GM21528 (cell line): ENCODE measurements at regions not wholly inside any gene's neighbourhood (a gene's known extent, or its start where the extent isn't known, plus 50 kb on each side); places are given as distances from the start of the nearest gene placed in this dataset.

Experiments used
- ATAC-seq: cut with Tn5 transposase; IDR thresholded peaks from one replicate; pipeline ENCODE4 v1.9.1; 2021; ENCODE audit warnings: mild to moderate bottlenecking, moderate library complexity; ENCODE audit not compliant: unreplicated experiment, low FRiP score

GRCh38 chr12:107560165-107560898 lies 125.3 kb upstream of the PWP1 start:
- ATAC-seq: no peak

DNA sequence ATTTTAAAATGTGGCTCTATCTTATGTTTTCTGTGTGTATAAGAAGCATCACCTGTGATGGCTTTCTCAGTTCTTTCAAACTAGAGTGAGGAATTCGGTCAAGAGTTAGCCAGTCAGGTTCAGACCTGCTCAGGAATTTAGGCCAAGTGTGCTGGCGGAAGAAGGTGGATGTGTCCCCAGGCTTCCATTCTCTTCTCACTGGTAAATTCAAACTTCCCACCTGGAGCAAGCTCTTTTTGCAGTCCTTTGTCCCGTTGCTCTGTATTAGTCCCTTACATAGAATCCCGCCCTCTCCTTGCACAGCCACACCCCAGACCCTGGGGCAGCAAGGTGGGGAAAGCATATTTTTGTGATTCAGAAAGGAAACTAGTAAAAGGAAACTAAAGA lies 124.7 kb upstream of the PWP1 start:
- no peak for ATAC-seq

GRCh38 chr12:107564946-107565345 lies 120.7 kb upstream of the PWP1 start:
- no peak for ATAC-seq

DNA sequence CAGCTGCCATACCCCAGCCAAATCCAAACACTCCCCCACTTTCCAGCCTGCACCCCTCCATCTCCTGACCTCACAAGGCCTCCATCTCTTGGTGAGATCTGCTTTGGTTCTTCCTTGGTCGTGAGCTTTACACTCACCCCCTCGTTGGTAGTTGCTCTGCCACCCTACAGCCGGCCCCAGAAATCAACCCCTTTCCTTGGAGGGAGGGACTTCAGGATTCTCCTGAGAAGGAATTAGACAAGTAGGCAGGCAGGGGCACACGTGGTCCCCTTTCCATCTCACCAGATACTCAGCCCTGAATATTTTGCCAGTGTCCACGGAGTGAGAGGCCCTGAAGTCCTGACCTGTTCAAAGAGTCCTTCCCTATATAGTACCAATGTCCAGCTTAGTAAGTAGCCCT lies 120.0 kb upstream of the PWP1 start:
- no peak for ATAC-seq

- no peak for ATAC-seq
Measured at GRCh38 chr12:107567876-107568619, 117.6 kb upstream of the PWP1 start.

- ATAC-seq: no peak
Measured at GRCh38 chr12:107568718-107569117, 116.9 kb upstream of the PWP1 start.

- no peak for ATAC-seq
Measured at GRCh38 chr12:107570721-107571120, 114.9 kb upstream of the PWP1 start.

GRCh38 chr12:107571492-107571891 lies 114.1 kb upstream of the PWP1 start:
- ATAC-seq: no peak

GRCh38 chr12:107574691-107575090 lies 110.9 kb upstream of the PWP1 start:
- ATAC-seq: no peak

DNA sequence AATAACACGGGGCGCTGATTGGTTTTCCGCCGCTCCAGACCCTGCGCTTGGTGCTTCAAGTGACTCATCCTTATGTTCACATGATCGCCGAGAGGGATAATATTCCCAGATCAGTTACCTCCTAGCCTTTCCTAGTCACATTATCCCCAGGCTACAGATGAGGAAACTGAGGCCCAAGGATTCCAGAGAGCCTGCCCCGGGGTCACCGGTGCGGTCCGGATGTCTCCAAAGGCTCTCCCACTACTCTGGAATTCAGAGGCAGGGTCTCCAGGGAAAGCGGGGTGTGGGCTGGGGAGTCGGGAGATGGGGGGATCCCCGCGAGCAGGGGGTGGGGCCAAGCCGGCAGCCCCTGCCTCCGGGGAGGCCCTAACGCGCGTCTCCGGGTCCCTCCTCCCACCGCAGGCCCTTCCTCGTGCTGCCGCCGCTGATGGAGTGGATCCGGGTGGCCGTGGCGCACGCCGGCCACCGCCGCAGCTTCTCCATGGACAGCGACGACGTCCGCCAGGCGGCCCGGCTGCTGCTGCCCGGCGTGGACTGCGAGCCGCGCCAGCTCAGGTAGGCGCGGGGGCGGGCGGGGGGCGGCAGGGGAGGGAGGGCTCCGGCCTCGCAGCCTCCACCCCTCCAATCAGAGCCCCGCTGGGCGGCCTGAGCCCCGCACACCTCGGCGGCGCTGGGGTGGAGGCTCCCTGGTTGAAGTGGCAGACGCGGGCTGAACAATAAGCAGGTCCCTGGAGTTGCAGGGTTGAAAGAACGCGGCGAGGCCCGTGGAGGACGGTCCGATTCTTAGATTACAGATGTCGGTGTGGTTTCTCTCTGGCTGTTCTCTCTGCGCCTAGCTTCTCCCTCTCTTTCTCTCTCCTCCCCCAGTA lies 104.6 kb upstream of the PWP1 start:
- ATAC-seq: no peak

DNA sequence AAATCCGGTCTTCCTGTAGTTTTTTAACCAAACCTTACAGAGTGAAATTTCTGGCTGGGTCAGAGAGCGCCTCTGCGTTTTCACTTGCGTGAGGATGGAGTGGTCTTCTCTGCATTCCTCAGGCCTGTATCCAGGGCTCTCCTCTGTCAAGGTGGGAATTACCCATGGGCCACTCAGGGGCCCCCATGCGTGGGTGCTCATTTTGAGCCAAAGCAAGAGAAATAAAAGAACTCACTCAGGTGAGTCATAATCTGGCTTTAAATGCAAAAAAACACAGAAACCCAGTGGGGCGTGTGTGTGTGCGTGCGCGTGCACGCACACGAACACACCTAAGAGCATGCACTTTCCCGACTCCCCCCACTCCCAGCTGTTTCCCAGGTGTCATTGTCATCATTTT lies 104.0 kb upstream of the PWP1 start:
- ATAC-seq: no peak

- ATAC-seq: no peak
Measured at GRCh38 chr12:107583551-107583950, 102.0 kb upstream of the PWP1 start.

DNA sequence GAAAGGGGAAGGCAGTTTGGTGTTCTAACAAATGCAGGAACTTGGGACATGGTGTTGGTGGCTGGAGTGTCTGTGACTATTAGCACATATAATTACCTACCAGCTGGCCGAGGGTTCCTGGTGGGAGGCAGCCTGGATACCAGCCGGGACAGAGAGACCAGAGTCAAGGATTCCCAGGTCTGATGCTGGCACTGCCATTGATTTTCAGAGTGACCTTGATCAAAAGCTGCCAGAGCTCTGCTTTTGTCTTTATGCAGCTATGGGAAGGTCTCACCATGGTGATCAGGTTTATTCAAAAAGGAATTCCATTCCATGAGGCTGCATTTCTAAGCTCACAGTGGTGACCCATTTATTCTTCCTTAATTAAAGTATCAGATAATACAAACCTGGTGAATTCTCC lies 101.0 kb upstream of the PWP1 start:
- ATAC-seq: no peak

DNA sequence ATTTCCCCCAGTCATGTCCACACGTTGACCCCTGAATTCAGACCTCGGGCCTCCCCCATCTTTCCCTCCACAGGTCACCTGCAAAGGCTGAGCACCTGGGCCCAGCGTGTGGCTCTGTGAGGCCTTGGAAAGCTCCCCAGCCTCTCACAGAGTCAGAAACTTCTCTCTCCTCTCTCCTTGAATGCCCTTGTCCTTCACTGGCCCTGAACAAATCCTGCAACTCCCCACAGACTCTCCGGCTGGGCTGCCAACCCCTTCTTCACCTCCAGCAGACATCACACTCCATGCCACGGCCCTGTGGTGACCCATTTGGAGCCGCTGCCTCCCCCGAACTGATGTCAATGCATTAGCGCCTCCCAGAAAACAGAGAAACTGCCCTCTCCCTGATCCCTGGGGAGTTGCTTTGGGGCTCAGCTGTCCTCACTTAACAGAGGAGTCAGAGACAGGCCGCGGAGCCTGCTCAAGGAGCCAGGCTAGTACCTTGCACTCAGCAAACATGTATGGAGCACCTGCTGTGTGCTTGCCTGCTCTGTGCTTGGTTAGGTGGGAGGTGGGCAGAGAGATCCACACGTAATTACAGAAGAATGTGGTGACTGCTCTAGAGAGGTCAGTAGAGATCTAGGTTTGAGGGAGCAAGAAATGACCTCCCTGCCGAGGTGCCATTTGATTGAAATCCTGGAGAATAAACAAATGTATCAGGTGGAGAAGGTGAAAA lies 99.2 kb upstream of the PWP1 start:
- ATAC-seq: no peak

DNA sequence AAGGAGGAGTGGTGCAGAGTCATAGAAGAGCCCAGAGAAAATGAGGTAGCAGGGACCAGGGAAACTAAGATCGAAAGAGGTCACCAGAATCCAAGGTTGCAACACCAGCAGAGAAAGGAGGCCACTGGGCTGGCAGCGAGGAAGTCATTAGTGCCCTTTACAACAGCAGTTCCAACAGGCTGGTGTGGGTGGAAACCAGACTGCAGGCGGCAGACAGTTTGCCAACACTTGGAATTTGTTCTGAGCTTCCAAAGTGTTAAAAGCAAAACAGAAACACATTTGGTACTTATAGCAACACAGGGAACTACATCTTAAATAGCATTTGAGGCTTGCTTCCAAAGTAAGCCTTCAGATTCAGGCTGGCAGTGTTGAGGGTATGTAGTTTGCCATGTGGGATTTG lies 95.2 kb upstream of the PWP1 start:
- no peak for ATAC-seq

DNA sequence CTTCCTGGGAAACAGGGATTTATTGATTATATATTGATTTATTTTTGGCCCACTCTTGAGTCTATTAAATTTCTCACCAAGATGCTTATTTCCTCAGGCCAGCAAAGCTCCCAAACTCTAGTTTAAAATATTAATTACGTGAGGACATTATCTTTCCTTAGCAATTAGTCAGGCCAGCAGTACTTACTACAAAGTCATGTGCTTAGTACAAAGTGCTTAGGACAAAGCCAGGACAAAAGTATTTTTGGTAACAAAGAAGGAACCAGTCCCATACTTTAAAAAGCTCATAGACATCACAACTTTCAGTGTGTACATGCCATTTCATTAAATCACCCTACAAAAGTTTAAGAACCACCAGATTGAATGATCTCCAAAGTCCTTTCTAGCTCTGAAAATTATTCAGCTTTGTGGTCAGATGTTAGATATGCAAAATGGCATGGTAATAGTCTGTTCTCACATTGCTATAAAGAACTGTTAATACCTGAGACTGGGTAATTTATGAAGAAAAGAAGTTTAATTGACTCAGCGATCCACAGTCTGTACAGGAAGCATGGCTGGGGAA lies 94.7 kb upstream of the PWP1 start:
- no peak for ATAC-seq

DNA sequence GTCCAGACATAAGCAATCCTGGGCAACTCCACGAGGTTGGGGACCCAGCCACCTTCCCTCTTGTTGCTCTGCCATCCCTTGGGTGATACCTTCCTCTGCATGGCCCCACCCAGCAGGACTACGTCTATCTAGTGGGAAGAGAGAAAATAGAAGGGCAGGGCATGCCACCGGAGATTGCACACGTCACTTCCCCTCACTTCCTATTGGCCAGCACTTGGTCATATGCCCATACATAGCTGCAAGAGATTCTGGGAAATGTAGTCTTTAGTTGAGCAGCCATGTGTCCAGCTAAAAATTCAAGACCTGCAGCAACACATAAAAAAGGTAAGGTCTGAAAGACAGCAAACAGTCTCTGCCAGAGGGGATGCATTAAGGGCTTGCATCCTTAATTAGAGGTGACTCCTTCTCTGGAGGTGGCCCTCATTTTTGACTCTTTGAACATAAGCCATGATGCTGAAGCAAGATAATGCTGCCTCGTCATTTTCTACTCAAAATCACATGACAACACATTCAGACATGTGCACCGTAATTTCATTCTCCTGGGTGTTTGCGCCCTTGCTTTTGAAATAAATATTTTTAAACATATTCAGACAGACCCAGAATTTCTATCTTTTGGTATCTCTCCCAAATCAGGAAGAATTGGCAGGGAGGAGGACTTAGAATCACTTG lies 91.8 kb upstream of the PWP1 start:
- ATAC-seq: no peak

GRCh38 chr12:107594995-107595394 lies 90.6 kb upstream of the PWP1 start:
- ATAC-seq: no peak

DNA sequence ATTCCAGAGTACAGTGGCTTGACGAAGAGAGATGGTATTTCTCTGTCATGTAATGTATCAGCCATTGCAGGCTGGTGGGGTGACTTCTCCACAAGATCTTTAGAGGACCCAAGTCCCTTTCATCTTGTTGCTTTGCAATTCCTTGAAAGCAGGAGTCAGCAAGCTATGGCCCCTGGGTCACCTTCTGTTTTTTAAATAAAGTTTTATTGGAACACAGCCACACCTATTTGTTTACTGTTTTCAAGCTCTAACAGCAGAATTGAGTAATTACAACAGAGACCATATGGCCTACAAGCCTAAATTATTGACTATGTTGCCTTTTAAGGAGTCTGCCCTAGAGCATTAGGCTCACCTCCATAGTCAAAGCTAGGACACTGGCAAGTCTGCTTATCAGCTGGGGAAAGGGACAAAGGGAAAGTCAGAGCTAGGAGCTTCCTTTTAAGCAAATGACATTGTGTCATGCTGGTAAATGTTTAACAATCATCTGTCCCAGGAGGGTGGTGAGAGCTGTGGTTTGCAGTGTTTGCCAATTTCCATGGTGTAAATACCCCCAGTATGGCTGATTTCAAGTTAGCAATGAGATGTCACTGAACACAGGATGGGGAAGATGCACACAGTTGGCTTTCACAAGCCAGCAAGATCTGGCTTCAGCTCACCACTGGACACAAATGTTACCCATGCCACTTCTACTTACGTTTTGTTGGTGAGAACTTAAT lies 87.7 kb upstream of the PWP1 start:
- no peak for ATAC-seq
